ENCODE measurements at regions not wholly inside any gene's neighbourhood (a gene's known extent, or its start where the extent isn't known, plus 50 kb on each side); places are given as distances from the start of the nearest gene placed in this dataset.
A peak's percentile ranks its signal among the peaks of the same experiment; 100 is the strongest.

DNA sequence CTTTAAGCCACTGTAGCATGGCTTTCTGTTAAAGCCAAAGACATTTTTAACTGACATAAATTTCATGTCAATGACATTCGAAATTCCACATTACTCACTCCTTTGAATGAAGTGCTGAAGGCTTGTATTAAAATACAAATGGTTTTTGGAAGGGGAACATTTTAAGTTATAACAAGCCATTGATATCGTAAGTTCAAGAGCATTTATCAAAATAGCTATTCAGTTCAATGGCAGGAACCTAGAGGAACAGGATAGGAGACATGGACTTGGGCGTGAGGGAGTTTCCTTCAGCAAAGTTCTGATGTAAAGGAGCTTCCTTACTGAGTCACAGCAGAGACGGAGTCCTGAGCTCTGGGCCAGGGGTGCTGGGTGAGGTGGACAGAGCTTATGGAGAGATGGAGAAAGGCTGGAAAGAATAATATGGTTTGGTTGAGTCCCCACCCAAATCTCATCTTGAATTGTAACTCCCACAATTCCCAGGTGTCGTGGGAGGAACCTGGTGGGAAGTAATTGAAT, 631.8 kb downstream of the BNC2 start:
- TF ChIP-seq CTCF (IDR thresholded peaks at IDR 0.05) (no peak), POLR2A (IDR thresholded peaks at IDR 0.05) (no peak)
- no peak overlapping the region for H3K4me3 ChIP-seq
- DNase-seq (no peak), ATAC-seq (no peak)
- no peaks in the 10 kb centered on the region for H3K36me3 ChIP-seq
- no peaks in the 10 kb centered on the region for H3K9me3 ChIP-seq
- H3K4me1 ChIP-seq = no peaks in the 10 kb centered on the region
- no peak overlapping the region for H3K27ac ChIP-seq
- H3K27me3 ChIP-seq = no peaks in the 10 kb centered on the region
- intact Hi-C loops (cut with DNase I) = no loop called here
- WGBS (ENCODE audit: insufficient coverage, low coverage, low lambda C conversion rate, missing lambda C conversion rate) = 62% methylated on average over 4 of the region's 5 CpGs

GRCh38 chr9:16241231-16241630, 629.2 kb downstream of the BNC2 start:
- H3K4me3 ChIP-seq = no peak overlapping the region
- no peaks in the 10 kb centered on the region for H3K27me3 ChIP-seq
- TF ChIP-seq POLR2A (IDR thresholded peaks at IDR 0.05) (no peak), CTCF (IDR thresholded peaks at IDR 0.05) (no peak)
- H3K27ac ChIP-seq = no peak overlapping the region
- 68% methylated on average over 3 of the region's 3 CpGs for WGBS (ENCODE audit: insufficient coverage, low coverage, low lambda C conversion rate, missing lambda C conversion rate)
- DNase-seq = no peak
- intact Hi-C loops (cut with DNase I) = no loop called here
- H3K9me3 ChIP-seq = no peaks in the 10 kb centered on the region
- ATAC-seq = peak in 1 of 4 donors; percentile 71
- H3K4me1 ChIP-seq = peaks cover 0 to 1% (median 0%) of the 10 kb centered on the region in 4 donors
- no peaks in the 10 kb centered on the region for H3K36me3 ChIP-seq

- no peaks in the 10 kb centered on the region for H3K27me3 ChIP-seq
- WGBS (ENCODE audit: insufficient coverage, low coverage, low lambda C conversion rate, missing lambda C conversion rate) = 50% methylated on average over 3 of the region's 5 CpGs
- intact Hi-C loops (cut with DNase I) = no loop called here
- no peak for TF ChIP-seq POLR2A (IDR thresholded peaks at IDR 0.05)
- TF ChIP-seq CTCF (IDR thresholded peaks at IDR 0.05) = no peak
- no peaks in the 10 kb centered on the region for H3K36me3 ChIP-seq
- H3K4me3 ChIP-seq = no peak overlapping the region
- H3K9me3 ChIP-seq = no peaks in the 10 kb centered on the region
- no peak for DNase-seq
- H3K27ac ChIP-seq = no peak overlapping the region
- ATAC-seq = no peak
- H3K4me1 ChIP-seq = peaks cover 0 to 4% (median 0%) of the 10 kb centered on the region in 4 donors
Observed at GRCh38 chr9:16243798-16244197, 626.7 kb downstream of the BNC2 start.

DNA sequence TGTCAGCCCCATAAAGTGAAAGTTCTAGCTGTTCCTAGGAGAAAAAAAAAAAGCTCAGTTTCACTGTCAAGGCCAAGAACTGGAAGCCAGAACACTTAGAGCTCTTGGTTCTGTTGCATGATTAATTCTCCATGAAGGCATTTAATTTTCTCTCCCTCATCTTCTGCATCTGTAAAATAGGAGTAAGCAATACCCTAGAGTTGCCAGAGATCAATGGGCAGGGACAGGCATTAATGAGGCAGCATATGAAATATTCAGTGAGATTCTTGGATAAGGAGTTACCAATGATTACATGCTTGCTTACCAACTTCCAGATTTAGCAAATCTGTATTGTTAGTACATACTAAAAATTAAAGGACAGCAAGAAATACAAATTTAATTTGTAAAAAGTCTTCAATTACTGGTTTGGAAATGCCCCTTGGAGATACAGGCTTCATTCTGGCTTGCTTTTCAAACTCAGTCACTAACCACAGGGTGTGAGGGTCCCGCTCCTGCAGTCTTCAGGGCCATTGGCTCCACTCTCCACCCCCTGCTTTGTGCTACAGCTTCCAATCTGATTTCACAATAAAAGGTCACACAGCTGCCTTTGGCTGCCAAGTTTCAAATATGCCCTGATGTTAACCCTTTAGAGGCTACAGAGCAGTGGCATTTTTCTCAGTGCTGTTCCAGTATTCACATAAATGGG, 624.6 kb downstream of the BNC2 start:
- ATAC-seq = peak; percentile 46 to 77 (median 75)

More for the DNA sequence above, 624.6 kb downstream of the BNC2 start:
- TF ChIP-seq CTCF (IDR thresholded peaks at IDR 0.05) = no peak
- no peak for TF ChIP-seq POLR2A (IDR thresholded peaks at IDR 0.05)
- no peaks in the 10 kb centered on the region for H3K9me3 ChIP-seq
- no peak for DNase-seq
- H3K27me3 ChIP-seq = no peaks in the 10 kb centered on the region
- intact Hi-C loops (cut with DNase I) = no loop called here
- H3K27ac ChIP-seq = no peak overlapping the region
- peaks cover 0 to 4% (median 0%) of the 10 kb centered on the region in 4 donors for H3K4me1 ChIP-seq
- WGBS (ENCODE audit: insufficient coverage, low coverage, low lambda C conversion rate, missing lambda C conversion rate) = 25% methylated on average over 1 of the region's 1 CpG
- H3K4me3 ChIP-seq = no peak overlapping the region
- no peaks in the 10 kb centered on the region for H3K36me3 ChIP-seq

Data from right lobe of liver (tissue), 6 donors.